NCI-H2107 treated with DMSO at 0.1 percent for 48 hours (cell line): ENCODE measurements at regions not wholly inside any gene's neighbourhood (a gene's known extent, or its start where the extent isn't known, plus 50 kb on each side); places are given as distances from the start of the nearest gene placed in this dataset.

ENCODE experiments used
- DNase-seq: peaks from one replicate; lab custom pipeline; 2025; ENCODE audit not compliant: unreplicated experiment; lab: John Stamatoyannopoulos, UW

DNA sequence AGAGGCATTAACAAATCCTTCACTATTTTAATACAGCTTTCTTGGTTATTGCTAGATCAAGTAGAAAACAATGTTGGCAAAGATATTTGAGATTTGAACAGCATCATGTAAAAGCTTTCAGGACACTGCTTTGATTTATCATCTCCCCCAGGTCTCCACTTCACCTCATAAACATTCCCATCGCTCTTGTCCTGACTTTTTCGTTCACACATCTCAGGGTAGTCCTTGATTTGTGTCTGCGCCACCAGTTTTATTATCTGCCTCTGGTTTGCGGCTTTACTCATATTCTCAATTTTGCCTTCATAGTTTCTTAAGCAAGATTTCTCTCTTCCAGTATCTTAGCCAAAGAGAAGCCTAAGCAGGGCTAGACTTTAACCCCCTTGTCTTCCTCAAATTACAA lies 63.5 kb upstream of the ROR1 start:
- DNase-seq: no peak

DNA sequence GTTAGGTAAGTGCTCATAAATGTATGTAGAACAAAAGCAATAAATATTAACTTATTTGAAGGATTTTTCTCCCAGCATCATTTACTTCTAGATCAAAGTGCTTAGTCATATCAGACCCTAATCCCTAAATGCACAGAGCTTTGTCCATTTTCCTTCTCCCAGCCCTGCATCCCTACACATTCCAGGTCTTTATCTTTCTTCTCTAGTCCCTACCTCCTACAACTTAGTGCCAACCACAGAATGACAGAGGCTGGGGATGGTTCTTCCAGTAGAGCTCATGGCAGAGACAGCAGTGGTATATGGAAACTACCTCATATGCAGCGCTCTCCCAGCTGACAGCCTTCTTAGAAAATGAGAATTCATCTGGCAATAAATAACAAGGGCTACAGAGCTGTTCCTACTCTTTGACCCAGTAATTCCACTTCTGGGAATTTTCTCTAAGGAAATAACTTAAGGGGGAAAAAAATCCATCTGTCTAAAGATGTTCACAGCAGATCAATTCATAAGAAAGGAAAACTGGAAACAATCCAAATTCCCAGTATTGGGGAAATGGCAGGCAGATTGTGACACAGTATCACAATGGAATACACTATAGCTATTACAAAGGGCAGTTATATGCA lies 62.9 kb upstream of the ROR1 start:
- DNase-seq: no peak

DNA sequence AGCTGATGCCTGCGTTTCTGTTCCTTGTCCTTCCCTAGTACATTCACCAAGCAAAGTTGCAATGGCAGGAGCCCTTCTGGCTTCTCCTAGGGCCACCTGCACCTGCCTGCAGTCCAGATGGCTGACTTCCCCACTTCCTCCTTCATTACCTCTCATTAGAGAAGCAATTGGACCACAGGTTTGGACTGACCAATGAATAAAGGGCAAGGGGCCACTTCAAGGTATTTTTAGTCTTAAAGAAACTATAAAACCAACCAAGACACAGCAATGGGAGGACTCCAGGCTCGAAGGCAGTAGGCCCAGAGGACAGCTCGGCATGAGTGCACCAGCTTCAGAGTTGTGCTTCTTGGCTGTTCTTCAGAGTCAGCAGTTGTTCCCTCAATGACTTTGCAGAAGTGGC lies 60.8 kb upstream of the ROR1 start:
- no peak for DNase-seq

DNA sequence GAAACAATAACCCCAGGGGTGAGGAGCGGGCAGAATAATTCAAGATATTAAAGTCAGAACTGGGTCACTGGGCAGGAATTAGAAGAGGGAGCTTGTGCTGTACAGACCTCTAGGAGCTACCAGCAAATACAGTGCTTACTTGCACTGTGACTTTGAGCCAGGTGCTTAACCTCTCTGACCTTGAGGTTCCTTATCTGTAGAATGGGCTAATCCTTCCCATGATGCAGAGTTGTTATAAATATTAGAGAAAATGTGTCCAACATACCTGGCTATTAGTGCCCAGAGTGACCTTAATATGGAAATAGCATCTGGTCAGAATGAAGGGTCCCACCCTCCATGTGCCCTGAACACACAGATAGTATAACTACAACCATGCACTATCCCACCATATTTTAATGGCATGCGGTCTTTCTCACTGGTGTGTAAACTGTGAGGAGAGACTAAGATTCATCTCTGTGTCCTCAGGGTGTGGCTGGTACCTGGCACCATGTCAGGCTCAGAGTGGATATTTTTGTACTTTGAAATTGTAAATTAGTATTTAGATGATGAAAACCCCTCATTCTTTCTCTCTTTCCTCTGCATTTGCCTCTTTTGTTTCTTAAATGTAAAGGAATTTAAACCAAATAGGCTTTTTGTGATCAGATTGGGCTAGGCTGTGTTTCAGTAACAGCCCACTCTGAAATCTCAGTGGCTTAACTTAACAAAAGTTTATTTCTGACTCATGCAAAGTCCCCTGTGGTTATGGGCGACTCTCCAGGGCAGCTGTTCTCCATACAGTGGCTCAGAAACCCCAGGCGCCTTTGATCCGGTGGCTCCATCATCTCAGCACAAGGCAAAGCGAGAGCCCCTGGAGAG lies 60.0 kb upstream of the ROR1 start:
- peak; percentile 33 for DNase-seq

DNA sequence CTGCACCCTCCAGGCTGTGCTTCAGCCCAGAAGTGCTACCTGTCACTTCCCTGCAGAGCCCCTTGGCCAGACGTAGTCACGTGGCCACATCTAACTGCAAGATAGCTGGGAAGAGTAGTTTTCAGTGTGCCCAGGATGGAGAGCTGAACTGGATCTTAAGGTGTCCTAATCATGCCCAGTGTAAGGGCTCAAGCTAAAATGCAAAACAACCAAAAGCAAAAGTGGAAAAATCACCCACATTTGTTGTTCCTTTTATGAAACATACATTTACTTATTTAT lies 59.4 kb upstream of the ROR1 start:
- DNase-seq: no peak

DNA sequence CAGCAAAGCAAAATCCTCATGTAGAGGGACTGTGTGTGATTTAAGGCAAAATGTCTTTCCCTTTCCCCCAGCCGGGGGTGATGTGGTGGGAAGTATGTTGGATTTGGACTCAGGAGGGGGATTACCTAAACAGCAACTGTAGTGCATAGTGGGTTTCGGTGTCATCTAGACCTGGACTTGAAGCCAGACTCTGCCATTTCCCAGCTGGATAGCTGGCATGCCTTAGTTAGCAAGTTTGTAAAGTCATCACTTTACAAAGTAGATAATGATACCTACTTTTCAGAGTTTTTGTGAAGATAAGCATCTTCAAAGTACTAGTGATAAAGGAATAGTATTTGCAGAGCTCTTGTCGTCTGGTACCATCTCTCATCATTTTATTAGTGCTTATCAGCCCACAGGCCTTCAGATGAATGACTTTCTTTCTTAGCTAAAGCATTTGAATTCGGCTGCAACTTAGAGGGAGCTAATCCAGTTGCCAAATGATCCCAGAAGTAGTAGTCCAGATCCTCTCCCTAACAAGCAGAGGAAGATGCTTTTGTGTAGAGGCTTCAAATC lies 56.2 kb upstream of the ROR1 start:
- no peak for DNase-seq

DNA sequence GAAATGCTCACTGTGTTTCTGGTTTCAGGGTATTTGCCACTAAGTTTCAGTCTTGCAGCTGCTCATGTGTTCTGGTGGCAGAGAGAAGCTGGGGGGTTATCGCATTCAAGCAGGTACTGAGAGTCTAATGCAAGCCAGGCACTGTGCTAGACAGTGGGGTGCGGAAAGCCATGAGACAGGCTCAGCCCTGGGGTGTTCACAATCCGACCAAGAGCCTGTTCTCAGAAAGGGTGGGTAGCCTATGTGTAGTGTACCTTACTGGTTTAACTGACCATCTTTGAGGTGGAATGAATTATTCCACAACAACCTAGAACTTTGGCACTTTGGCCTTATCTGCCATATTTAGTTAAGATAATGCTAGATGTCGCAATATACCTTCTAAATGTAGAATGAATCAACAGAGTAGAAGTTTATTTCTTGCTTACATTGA lies 55.3 kb upstream of the ROR1 start:
- no peak for DNase-seq

DNA sequence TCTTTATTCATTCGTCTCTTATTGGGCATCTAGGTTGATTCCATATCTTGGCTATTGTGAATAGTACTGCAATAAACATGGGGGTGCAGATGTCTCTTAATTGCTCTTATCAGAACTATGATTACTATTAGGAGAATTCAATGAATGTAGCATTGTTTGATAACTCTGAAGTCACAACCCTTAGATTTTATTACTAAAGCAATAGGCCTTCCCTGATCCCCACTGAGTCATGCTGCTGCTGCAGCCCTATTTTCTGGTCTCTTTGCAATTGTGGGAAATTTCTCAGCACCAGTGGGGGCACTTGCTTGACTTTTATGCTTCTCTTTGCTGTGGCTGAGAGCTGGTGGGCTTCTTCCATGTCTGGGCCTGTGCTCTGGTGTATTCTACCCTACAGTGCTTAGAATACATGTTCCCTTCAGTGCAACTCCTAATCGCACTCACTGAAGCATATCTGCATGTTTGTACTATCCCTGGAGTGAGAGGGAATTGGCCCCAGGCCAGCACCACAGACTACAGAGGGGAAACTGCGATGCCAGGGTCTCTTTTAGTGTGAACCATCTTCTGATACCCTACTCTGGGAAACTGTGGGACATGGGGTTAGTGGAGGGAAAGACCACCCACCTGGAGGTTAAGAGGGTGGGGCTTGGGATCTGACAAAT lies 52.2 kb upstream of the ROR1 start:
- peak; percentile 53 for DNase-seq

DNA sequence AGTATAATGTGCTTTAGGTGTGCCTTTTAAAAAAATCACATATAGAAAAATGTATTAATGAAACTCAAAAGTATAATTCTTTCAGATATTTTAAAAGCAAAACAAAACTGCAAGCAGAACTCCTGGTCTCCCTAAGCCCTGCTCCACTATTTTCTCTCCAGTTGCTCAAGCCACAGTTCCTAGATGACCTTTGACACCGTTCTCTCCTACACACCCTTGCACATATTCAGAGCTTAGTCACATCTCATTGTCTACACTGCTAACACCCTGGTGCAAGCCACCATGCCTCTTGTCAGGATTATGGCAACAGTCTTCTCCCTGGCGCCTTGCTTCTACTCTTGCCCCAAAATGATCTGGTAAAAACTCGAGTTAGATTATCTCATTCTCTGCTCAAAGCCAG lies 50.2 kb upstream of the ROR1 start:
- no peak for DNase-seq
